OCI-LY3 (cell line): ENCODE measurements at regions not wholly inside any gene's neighbourhood (a gene's known extent, or its start where the extent isn't known, plus 50 kb on each side); places are given as distances from the start of the nearest gene placed in this dataset.

Experiments
- H2AFZ ChIP-seq: fragments of 200-600, 300-600 bp; shearing (Covaris generic); 2 replicates; pipeline ENCODE4 v1.6.0; 2014; ENCODE audit warnings: antibody characterized with exemption, low read depth, low read length
- H3K27ac ChIP-seq: fragments of 200-600, 300-600 bp; sonication (generic); 2 replicates; pipeline ENCODE4 v1.5.1; 2014; ENCODE audit warnings: mild to moderate bottlenecking, low read length, moderate library complexity, mixed read lengths
- H3K27me3 ChIP-seq: fragments of 200-600, 300-600 bp; sonication (generic); 2 replicates; pipeline ENCODE4 v1.6.1; 2014; ENCODE audit warnings: low read depth, low read length, mixed read lengths
- H3K36me3 ChIP-seq: fragments of 200-600, 300-600 bp; sonication (generic); replicated peaks from 2 replicates; pipeline ENCODE3; 2014; ENCODE audit warnings: low read depth, low read length, mixed read lengths
- H3K4me1 ChIP-seq: fragments of 300-600, 200-600 bp; sonication (generic); 2 replicates; pipeline ENCODE4 v1.6.1; 2014; ENCODE audit warnings: low read length, mixed read lengths
- H3K4me2 ChIP-seq: fragments of 200-600, 300-600 bp; sonication (generic); 2 replicates; pipeline ENCODE4 v1.6.1; 2014; ENCODE audit warnings: low read length, mixed read lengths
- H3K4me3 ChIP-seq: fragments of 300-600, 200-600 bp; sonication (generic); 2 replicates; pipeline ENCODE4 v1.5.1; 2014; ENCODE audit warnings: antibody characterized with exemption, mild to moderate bottlenecking, low read length, moderate library complexity
- H3K79me2 ChIP-seq: fragments of 300-600, 200-600 bp; shearing (Covaris generic); 2 replicates; pipeline ENCODE4 v1.6.1; 2014; ENCODE audit warnings: mild to moderate bottlenecking, low read length, mixed read lengths
- H3K9ac ChIP-seq: fragments of 300-600, 200-600 bp; shearing (Covaris generic); 2 replicates; pipeline ENCODE4 v1.6.0; 2014; ENCODE audit warnings: mild to moderate bottlenecking, low read length, moderate library complexity
- H3K9me3 ChIP-seq: fragments of 200-600, 300-600 bp; shearing (Covaris generic); 2 replicates; pipeline ENCODE4 v1.6.1; 2014; ENCODE audit warnings: low read length, mixed read lengths; ENCODE audit not compliant: insufficient read depth
- H4K20me1 ChIP-seq: fragments of 200-600, 300-600 bp; sonication (generic); 2 replicates; pipeline ENCODE4 v1.6.1; 2016; ENCODE audit warnings: low read length, mixed read lengths; ENCODE audit not compliant: insufficient read depth
- EZH2phosphoT487 ChIP-seq: fragments of 200-600 bp; shearing (Covaris generic); IDR thresholded peaks from 2 replicates; pipeline ENCODE4 v1.6.1; 2018; ENCODE audit warnings: antibody characterized with exemption, mixed run types, low read depth
- TF ChIP-seq, protein P1 (sequence below): fragments of 200-600, 300-600 bp; sonication (generic); IDR thresholded peaks from 2 replicates; pipeline ENCODE4 v1.5.1; 2014; ENCODE audit warnings: antibody characterized with exemption, low read length, low read depth

DNA sequence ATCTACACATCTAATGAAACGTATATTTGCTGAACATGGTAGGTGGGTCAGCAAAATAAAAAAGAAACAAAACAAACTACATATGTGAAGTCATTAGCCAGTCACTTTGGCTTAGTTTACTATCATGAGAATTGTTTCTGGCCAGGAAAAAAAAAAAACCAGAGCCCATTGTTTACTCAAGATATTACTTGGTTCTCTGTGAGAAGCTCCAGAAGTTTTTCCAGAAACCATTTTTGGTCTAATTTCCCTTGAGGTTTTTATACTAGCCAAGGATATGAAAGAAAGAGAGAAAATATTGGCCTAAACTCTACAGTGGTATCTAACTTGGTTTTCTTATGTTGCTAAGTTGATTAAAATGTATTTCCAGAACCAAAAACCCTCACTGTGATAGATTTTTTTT lies 259.1 kb downstream of the PDHA2 start:
- Histone ChIP-seq H3K79me2 (no peaks in the 10 kb centered on the region), H4K20me1 (no peaks in the 10 kb centered on the region), H3K4me2 (no peak overlapping the region), H3K9me3 (no peaks in the 10 kb centered on the region), H3K36me3 (no peaks in the 10 kb centered on the region), H3K4me3 (no peak overlapping the region), H3K27ac (no peak overlapping the region), H3K27me3 (no peaks in the 10 kb centered on the region), H2AFZ (no peak overlapping the region), H3K9ac (no peak overlapping the region), H3K4me1 (no peaks in the 10 kb centered on the region)
- TF ChIP-seq EZH2phosphoT487, result no peak
- TF ChIP-seq, protein P1, sequence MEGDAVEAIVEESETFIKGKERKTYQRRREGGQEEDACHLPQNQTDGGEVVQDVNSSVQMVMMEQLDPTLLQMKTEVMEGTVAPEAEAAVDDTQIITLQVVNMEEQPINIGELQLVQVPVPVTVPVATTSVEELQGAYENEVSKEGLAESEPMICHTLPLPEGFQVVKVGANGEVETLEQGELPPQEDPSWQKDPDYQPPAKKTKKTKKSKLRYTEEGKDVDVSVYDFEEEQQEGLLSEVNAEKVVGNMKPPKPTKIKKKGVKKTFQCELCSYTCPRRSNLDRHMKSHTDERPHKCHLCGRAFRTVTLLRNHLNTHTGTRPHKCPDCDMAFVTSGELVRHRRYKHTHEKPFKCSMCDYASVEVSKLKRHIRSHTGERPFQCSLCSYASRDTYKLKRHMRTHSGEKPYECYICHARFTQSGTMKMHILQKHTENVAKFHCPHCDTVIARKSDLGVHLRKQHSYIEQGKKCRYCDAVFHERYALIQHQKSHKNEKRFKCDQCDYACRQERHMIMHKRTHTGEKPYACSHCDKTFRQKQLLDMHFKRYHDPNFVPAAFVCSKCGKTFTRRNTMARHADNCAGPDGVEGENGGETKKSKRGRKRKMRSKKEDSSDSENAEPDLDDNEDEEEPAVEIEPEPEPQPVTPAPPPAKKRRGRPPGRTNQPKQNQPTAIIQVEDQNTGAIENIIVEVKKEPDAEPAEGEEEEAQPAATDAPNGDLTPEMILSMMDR, result no peak

DNA sequence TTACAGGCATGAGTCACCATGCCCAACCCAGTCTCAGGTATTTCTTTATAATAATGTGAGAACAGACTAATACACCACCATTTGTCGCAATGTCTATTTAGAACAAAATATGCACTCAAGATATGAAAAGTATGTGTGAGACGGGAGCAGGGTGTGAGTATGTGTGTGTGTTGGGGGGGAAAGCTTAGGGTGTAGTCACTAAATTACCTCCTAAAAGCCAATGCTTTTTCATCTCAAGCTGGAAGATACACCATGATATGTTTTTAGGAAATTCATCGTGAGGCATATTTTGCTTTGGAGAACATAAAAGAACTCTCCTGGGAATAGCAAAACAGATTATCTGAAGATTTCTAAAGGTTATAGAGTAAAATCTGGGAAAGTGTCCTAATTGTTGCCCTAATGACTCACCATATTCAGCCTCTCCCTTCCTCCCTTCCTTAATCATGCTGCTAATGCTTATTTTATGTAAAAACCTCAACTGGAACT lies 262.7 kb downstream of the PDHA2 start:
- Histone ChIP-seq H3K9me3 (no peaks in the 10 kb centered on the region), H3K27me3 (no peaks in the 10 kb centered on the region), H3K4me1 (no peaks in the 10 kb centered on the region), H3K79me2 (no peaks in the 10 kb centered on the region), H3K9ac (no peak overlapping the region), H3K4me2 (no peak overlapping the region), H3K4me3 (no peak overlapping the region), H2AFZ (no peak overlapping the region), H3K27ac (no peak overlapping the region), H4K20me1 (no peaks in the 10 kb centered on the region), H3K36me3 (no peaks in the 10 kb centered on the region)
- no peak for TF ChIP-seq EZH2phosphoT487
- TF ChIP-seq, protein P1, result no peak

DNA sequence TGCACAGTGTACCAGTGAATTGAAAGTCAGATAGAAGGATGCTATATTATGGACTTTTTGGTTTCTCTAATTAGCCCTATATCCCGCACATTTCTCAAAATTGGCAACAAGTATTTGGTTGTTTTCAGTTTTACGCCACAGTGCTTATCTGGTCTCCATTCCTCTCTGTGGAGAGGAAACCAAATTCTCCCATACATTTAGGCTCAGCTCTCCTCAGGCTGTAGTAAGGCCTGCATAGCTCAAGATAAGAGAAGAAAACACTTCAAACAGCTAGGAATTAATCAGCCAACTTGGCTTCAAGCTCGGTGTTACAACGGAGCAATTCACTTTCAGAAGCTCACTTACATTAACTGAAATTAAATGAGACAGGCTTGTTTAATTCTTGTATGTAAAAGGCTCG lies 263.2 kb downstream of the PDHA2 start:
- Histone ChIP-seq H3K27me3 (no peaks in the 10 kb centered on the region), H3K9me3 (no peaks in the 10 kb centered on the region), H3K27ac (no peak overlapping the region), H4K20me1 (no peaks in the 10 kb centered on the region), H3K4me1 (no peaks in the 10 kb centered on the region), H3K79me2 (no peaks in the 10 kb centered on the region), H3K4me3 (no peak overlapping the region), H3K9ac (no peak overlapping the region), H3K4me2 (no peak overlapping the region), H2AFZ (no peak overlapping the region), H3K36me3 (no peaks in the 10 kb centered on the region)
- TF ChIP-seq, protein P1, result no peak
- TF ChIP-seq EZH2phosphoT487, result no peak

DNA sequence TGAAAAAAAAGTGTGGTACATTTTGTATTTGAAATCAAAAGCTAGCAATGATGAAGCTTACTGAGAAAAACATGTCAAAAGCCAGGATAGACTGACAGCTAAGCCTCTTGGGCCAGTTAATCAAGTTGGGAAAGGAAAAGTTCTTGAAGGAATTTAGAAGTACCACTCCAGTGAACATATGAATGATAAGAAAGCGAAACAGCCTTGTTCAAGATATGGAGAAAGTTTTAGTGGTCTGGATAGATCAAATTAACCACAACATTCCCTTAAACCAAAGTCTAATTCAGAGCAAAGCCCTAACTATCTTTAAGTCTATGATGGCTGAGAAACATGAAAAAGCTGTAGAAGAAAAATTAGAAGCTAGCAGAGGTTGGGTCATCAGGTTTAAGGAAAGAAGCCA lies 268.3 kb downstream of the PDHA2 start:
- Histone ChIP-seq H3K27me3 (no peaks in the 10 kb centered on the region), H3K36me3 (no peaks in the 10 kb centered on the region), H3K4me2 (no peak overlapping the region), H3K9me3 (no peaks in the 10 kb centered on the region), H3K79me2 (no peaks in the 10 kb centered on the region), H3K4me1 (no peaks in the 10 kb centered on the region), H3K9ac (no peak overlapping the region), H2AFZ (no peak overlapping the region), H4K20me1 (no peaks in the 10 kb centered on the region), H3K27ac (no peak overlapping the region), H3K4me3 (no peak overlapping the region)
- no peak for TF ChIP-seq EZH2phosphoT487
- TF ChIP-seq, protein P1, result no peak
